SK-N-SH (cell line): ENCODE measurements at regions not wholly inside any gene's neighbourhood (a gene's known extent, or its start where the extent isn't known, plus 50 kb on each side); places are given as distances from the start of the nearest gene placed in this dataset.

Source experiments
- CHD2 ChIP-seq: fragments of 150-350 bp; IDR thresholded peaks from 2 replicates; pipeline ENCODE4 v1.6.1; 2018; ENCODE audit warnings: low read length; ENCODE audit not compliant: partially characterized antibody
- EP300 ChIP-seq, 2 experiments: IDR thresholded peaks; 2 replicates each; pipeline versions ENCODE4 v1.4.0 to v1.6.1; 2012; ENCODE audit warnings: borderline replicate concordance in 1 of 2, low read depth in 1 of 2, low read length in 1 of 2
- EZH2phosphoT487 ChIP-seq: fragments of 200-600 bp; sonication (generic); IDR thresholded peaks from 2 replicates; pipeline ENCODE4 v1.6.1; 2017; ENCODE audit warnings: low read depth, mixed run types, mild to moderate bottlenecking, antibody characterized with exemption, moderate library complexity, borderline replicate concordance
- MXI1 ChIP-seq: IDR thresholded peaks from 2 replicates; pipeline ENCODE4 v1.6.1; 2012; ENCODE audit warnings: mild to moderate bottlenecking, low read depth, low read length, improper control_type of control experiment
- RAD21 ChIP-seq: IDR thresholded peaks from 2 replicates; pipeline ENCODE4 v1.6.1; 2012; ENCODE audit warnings: mild to moderate bottlenecking, low read length
- SIN3A ChIP-seq: IDR thresholded peaks from 2 replicates; pipeline ENCODE4 v1.6.1; 2012; ENCODE audit warnings: low read depth, mild to moderate bottlenecking, low read length, moderate library complexity, borderline replicate concordance
- SMC3 ChIP-seq: IDR thresholded peaks from 2 replicates; pipeline ENCODE4 v1.6.1; 2012; ENCODE audit warnings: low read depth, low read length, improper control_type of control experiment
- TAF1 ChIP-seq: IDR thresholded peaks from 2 replicates; pipeline ENCODE4 v1.6.1; 2012; ENCODE audit warnings: low read depth, mild to moderate bottlenecking, low read length, moderate library complexity, borderline replicate concordance
- YY1 ChIP-seq: IDR thresholded peaks from 2 replicates; pipeline ENCODE4 v1.4.0; 2012; ENCODE audit warnings: low read depth, mild to moderate bottlenecking
- TF ChIP-seq, protein P1 (sequence below): fragments of 200-600 bp; sonication (generic); IDR thresholded peaks from 2 replicates; pipeline ENCODE4 v1.6.1; 2017; ENCODE audit warnings: antibody characterized with exemption, mild to moderate bottlenecking, moderate library complexity
- TF ChIP-seq, protein P2 (sequence below): IDR thresholded peaks from 2 replicates; pipeline ENCODE4 v1.4.0; 2012; ENCODE audit warnings: low read depth
- TF ChIP-seq, protein P3 (sequence below): IDR thresholded peaks from 2 replicates; pipeline ENCODE4 v1.6.1; 2012; ENCODE audit warnings: mild to moderate bottlenecking, low read depth, low read length, moderate library complexity
- TF ChIP-seq, protein P4 (sequence below): fragments of 150-350 bp; IDR thresholded peaks from 2 replicates; pipeline ENCODE4 v1.6.1; 2016; ENCODE audit warnings: mild to moderate bottlenecking, low read depth, low read length

DNA sequence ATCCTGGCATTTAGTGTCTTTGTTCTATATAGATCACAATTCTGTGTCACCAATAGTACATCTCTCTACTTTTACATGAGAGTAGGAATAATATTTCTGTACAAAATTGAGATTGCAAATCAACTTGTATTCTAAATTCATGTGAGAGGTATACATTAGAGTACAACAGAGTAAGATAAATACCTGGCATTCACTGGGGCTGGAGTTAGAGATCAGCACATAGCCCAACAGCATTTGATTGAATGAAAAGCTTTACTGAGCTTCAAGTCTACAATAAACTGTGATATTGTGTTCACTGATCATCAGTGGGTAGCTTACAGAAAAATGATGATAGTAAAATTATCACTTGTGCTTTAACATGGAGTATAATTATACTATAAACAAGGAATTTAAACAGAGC, 1114.7 kb downstream of the REEP3 start:
- TF ChIP-seq, protein P1, sequence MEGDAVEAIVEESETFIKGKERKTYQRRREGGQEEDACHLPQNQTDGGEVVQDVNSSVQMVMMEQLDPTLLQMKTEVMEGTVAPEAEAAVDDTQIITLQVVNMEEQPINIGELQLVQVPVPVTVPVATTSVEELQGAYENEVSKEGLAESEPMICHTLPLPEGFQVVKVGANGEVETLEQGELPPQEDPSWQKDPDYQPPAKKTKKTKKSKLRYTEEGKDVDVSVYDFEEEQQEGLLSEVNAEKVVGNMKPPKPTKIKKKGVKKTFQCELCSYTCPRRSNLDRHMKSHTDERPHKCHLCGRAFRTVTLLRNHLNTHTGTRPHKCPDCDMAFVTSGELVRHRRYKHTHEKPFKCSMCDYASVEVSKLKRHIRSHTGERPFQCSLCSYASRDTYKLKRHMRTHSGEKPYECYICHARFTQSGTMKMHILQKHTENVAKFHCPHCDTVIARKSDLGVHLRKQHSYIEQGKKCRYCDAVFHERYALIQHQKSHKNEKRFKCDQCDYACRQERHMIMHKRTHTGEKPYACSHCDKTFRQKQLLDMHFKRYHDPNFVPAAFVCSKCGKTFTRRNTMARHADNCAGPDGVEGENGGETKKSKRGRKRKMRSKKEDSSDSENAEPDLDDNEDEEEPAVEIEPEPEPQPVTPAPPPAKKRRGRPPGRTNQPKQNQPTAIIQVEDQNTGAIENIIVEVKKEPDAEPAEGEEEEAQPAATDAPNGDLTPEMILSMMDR, result no peak
- TF ChIP-seq, protein P2, sequence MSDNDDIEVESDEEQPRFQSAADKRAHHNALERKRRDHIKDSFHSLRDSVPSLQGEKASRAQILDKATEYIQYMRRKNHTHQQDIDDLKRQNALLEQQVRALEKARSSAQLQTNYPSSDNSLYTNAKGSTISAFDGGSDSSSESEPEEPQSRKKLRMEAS, result no peak
- TF ChIP-seq SIN3A (no peak), TAF1 (no peak), YY1 (no peak), EZH2phosphoT487 (no peak), CHD2 (no peak), MXI1 (no peak), RAD21 (no peak), EP300 (IDR thresholded peaks at IDR 0.05; ENCODE audit: borderline replicate concordance in 1 of 2, low read depth in 1 of 2, low read length in 1 of 2) (no peak), SMC3 (no peak)
- TF ChIP-seq, protein P3, sequence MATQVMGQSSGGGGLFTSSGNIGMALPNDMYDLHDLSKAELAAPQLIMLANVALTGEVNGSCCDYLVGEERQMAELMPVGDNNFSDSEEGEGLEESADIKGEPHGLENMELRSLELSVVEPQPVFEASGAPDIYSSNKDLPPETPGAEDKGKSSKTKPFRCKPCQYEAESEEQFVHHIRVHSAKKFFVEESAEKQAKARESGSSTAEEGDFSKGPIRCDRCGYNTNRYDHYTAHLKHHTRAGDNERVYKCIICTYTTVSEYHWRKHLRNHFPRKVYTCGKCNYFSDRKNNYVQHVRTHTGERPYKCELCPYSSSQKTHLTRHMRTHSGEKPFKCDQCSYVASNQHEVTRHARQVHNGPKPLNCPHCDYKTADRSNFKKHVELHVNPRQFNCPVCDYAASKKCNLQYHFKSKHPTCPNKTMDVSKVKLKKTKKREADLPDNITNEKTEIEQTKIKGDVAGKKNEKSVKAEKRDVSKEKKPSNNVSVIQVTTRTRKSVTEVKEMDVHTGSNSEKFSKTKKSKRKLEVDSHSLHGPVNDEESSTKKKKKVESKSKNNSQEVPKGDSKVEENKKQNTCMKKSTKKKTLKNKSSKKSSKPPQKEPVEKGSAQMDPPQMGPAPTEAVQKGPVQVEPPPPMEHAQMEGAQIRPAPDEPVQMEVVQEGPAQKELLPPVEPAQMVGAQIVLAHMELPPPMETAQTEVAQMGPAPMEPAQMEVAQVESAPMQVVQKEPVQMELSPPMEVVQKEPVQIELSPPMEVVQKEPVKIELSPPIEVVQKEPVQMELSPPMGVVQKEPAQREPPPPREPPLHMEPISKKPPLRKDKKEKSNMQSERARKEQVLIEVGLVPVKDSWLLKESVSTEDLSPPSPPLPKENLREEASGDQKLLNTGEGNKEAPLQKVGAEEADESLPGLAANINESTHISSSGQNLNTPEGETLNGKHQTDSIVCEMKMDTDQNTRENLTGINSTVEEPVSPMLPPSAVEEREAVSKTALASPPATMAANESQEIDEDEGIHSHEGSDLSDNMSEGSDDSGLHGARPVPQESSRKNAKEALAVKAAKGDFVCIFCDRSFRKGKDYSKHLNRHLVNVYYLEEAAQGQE, result no peak
- TF ChIP-seq, protein P4, sequence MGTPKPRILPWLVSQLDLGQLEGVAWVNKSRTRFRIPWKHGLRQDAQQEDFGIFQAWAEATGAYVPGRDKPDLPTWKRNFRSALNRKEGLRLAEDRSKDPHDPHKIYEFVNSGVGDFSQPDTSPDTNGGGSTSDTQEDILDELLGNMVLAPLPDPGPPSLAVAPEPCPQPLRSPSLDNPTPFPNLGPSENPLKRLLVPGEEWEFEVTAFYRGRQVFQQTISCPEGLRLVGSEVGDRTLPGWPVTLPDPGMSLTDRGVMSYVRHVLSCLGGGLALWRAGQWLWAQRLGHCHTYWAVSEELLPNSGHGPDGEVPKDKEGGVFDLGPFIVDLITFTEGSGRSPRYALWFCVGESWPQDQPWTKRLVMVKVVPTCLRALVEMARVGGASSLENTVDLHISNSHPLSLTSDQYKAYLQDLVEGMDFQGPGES, result no peak
